Skin epidermis (tissue), 12 donors: ENCODE measurements at regions not wholly inside any gene's neighbourhood (a gene's known extent, or its start where the extent isn't known, plus 50 kb on each side); places are given as distances from the start of the nearest gene placed in this dataset.

Experiments
- H3K27ac ChIP-seq, 21 experiments: fragments of 200-600 bp; sonication (generic) in 11 of 21; one replicate each; pipeline ENCODE4 v1.5.0; 2020; ENCODE audit warnings: mild to moderate bottlenecking in 3 of 21, inconsistent platforms in 2 of 21, moderate library complexity in 2 of 21
- H3K4me3 ChIP-seq, 7 experiments: fragments of 200-600 bp; sonication (generic) in 2 of 7; one replicate each; pipeline ENCODE4 v1.5.0; 2020; ENCODE audit warnings: inconsistent platforms in 2 of 7, mild to moderate bottlenecking in 2 of 7, moderate library complexity in 1 of 7

GRCh38 chr6:12472601-12473038 lies 182.5 kb downstream of the EDN1 start:
- Histone ChIP-seq H3K4me3 (no peak overlapping the region), H3K27ac (peak overlapping the region in 11 of 21 experiments; percentile 8 to 76 (median 58))

GRCh38 chr6:12473494-12473893 lies 183.3 kb downstream of the EDN1 start:
- Histone ChIP-seq H3K27ac (peak overlapping the region in 13 of 21 experiments; percentile 5 to 76 (median 40)), H3K4me3 (no peak overlapping the region)

GRCh38 chr6:12474167-12475140 lies 184.3 kb downstream of the EDN1 start:
- Histone ChIP-seq H3K4me3 (no peak overlapping the region), H3K27ac (peak overlapping the region in 9 of 21 experiments; percentile 18 to 76 (median 40))

GRCh38 chr6:12476484-12476883 lies 186.3 kb downstream of the EDN1 start:
- no peak overlapping the region for H3K27ac ChIP-seq
- H3K4me3 ChIP-seq = no peak overlapping the region

GRCh38 chr6:12477616-12478015 lies 187.5 kb downstream of the EDN1 start:
- H3K4me3 ChIP-seq = no peak overlapping the region
- H3K27ac ChIP-seq = no peak overlapping the region

GRCh38 chr6:12478921-12479320 lies 188.8 kb downstream of the EDN1 start:
- no peak overlapping the region for H3K4me3 ChIP-seq
- no peak overlapping the region for H3K27ac ChIP-seq

GRCh38 chr6:12479451-12479850 lies 189.3 kb downstream of the EDN1 start:
- Histone ChIP-seq H3K27ac (no peak overlapping the region), H3K4me3 (no peak overlapping the region)

- no peak overlapping the region for H3K27ac ChIP-seq
- H3K4me3 ChIP-seq = no peak overlapping the region
These were observed 189.7 kb downstream of the EDN1 start for GRCh38 chr6:12479881-12480280.

- Histone ChIP-seq H3K4me3 (no peak overlapping the region), H3K27ac (no peak overlapping the region)
These were observed 190.2 kb downstream of the EDN1 start for GRCh38 chr6:12480379-12480778.

GRCh38 chr6:12481292-12481691 lies 191.1 kb downstream of the EDN1 start:
- H3K27ac ChIP-seq = no peak overlapping the region

GRCh38 chr6:12481850-12482249 lies 191.7 kb downstream of the EDN1 start:
- no peak overlapping the region for H3K4me3 ChIP-seq
- H3K27ac ChIP-seq = no peak overlapping the region

More at GRCh38 chr6:12481292-12481691, 191.1 kb downstream of the EDN1 start:
- H3K4me3 ChIP-seq = no peak overlapping the region

GRCh38 chr6:12482386-12483375 lies 192.5 kb downstream of the EDN1 start:
- no peak overlapping the region for H3K27ac ChIP-seq
- H3K4me3 ChIP-seq = no peak overlapping the region

- peak overlapping the region in 1 of 21 experiments; percentile 12 for H3K27ac ChIP-seq
These were observed 193.6 kb downstream of the EDN1 start for GRCh38 chr6:12483712-12484111.

GRCh38 chr6:12484519-12484918 lies 194.4 kb downstream of the EDN1 start:
- peak overlapping the region in 1 of 21 experiments; percentile 7 for H3K27ac ChIP-seq

More at GRCh38 chr6:12483712-12484111, 193.6 kb downstream of the EDN1 start:
- no peak overlapping the region for H3K4me3 ChIP-seq

GRCh38 chr6:12485226-12485764 lies 195.1 kb downstream of the EDN1 start:
- no peak overlapping the region for H3K4me3 ChIP-seq

More at GRCh38 chr6:12484519-12484918, 194.4 kb downstream of the EDN1 start:
- no peak overlapping the region for H3K4me3 ChIP-seq

GRCh38 chr6:12485837-12486236 lies 195.7 kb downstream of the EDN1 start:
- Histone ChIP-seq H3K27ac (peak overlapping the region in 1 of 21 experiments; percentile 38), H3K4me3 (no peak overlapping the region)

More at GRCh38 chr6:12485226-12485764, 195.1 kb downstream of the EDN1 start:
- peak overlapping the region in 2 of 21 experiments; percentile 38 to 48 for H3K27ac ChIP-seq

GRCh38 chr6:12490351-12490903 lies 200.3 kb downstream of the EDN1 start:
- H3K27ac ChIP-seq = peak overlapping the region in 4 of 21 experiments; percentile 17 to 66 (median 40)

GRCh38 chr6:12490904-12491571 lies 200.9 kb downstream of the EDN1 start:
- Histone ChIP-seq H3K4me3 (no peak overlapping the region), H3K27ac (peak overlapping the region in 7 of 21 experiments; percentile 12 to 66 (median 32))

More at GRCh38 chr6:12490351-12490903, 200.3 kb downstream of the EDN1 start:
- H3K4me3 ChIP-seq = no peak overlapping the region
